ENCODE measurements at regions not wholly inside any gene's neighbourhood (a gene's known extent, or its start where the extent isn't known, plus 50 kb on each side); places are given as distances from the start of the nearest gene placed in this dataset.
"Not testable (repeated sequence)": the region's sequence is repeated elsewhere in the genome, so short reads cannot be mapped to it uniquely, and the experiment has no call there.

GRCh38 chr6:145266432-145267075 is 468.8 kb downstream of the EPM2A start:
- no peak for FAIRE-seq

GRCh38 chr6:145267076-145267867 is 468.0 kb downstream of the EPM2A start:
- no peak for FAIRE-seq

- no peak for FAIRE-seq
Observed at GRCh38 chr6:145270464-145270863, 464.9 kb downstream of the EPM2A start.

- FAIRE-seq: no peak
Observed at GRCh38 chr6:145271040-145271439, 464.3 kb downstream of the EPM2A start.

GRCh38 chr6:145271577-145271976 is 463.7 kb downstream of the EPM2A start:
- no peak for FAIRE-seq

GRCh38 chr6:145272246-145272645 is 463.1 kb downstream of the EPM2A start:
- no peak for FAIRE-seq

- no peak for FAIRE-seq
Observed at GRCh38 chr6:145273136-145273535, 462.2 kb downstream of the EPM2A start.

GRCh38 chr6:145274083-145274482 is 461.2 kb downstream of the EPM2A start:
- no peak for FAIRE-seq

- no peak for FAIRE-seq
Observed at GRCh38 chr6:145275019-145275418, 460.3 kb downstream of the EPM2A start.

GRCh38 chr6:145275787-145276186 is 459.5 kb downstream of the EPM2A start:
- FAIRE-seq: no peak

GRCh38 chr6:145276756-145277155 is 458.6 kb downstream of the EPM2A start:
- no peak for FAIRE-seq

GRCh38 chr6:145277358-145278086 is 457.8 kb downstream of the EPM2A start:
- no peak for FAIRE-seq

- FAIRE-seq: no peak
Observed at GRCh38 chr6:145278163-145278807, 457.0 kb downstream of the EPM2A start.

GRCh38 chr6:145279551-145279950 is 455.8 kb downstream of the EPM2A start:
- no peak for FAIRE-seq

GRCh38 chr6:145279993-145280392 is 455.3 kb downstream of the EPM2A start:
- FAIRE-seq: no peak

GRCh38 chr6:145283209-145283608 is 452.1 kb downstream of the EPM2A start:
- not testable (repeated sequence) for FAIRE-seq

- no peak for FAIRE-seq
Observed at GRCh38 chr6:145283856-145284255, 451.5 kb downstream of the EPM2A start.

- FAIRE-seq: no peak
Observed at GRCh38 chr6:145286916-145287315, 448.4 kb downstream of the EPM2A start.

GRCh38 chr6:145289573-145289972 is 445.7 kb downstream of the EPM2A start:
- FAIRE-seq: no peak

- no peak for FAIRE-seq
Observed at GRCh38 chr6:145290122-145290521, 445.2 kb downstream of the EPM2A start.

- no peak for FAIRE-seq
Observed at GRCh38 chr6:145292066-145292465, 443.3 kb downstream of the EPM2A start.

GRCh38 chr6:145294942-145295341 is 440.4 kb downstream of the EPM2A start:
- FAIRE-seq: no peak

GRCh38 chr6:145295746-145296145 is 439.6 kb downstream of the EPM2A start:
- no peak for FAIRE-seq
